ENCODE measurements at regions not wholly inside any gene's neighbourhood (a gene's known extent, or its start where the extent isn't known, plus 50 kb on each side); places are given as distances from the start of the nearest gene placed in this dataset.
"Not testable (repeated sequence)": the region's sequence is repeated elsewhere in the genome, so short reads cannot be mapped to it uniquely, and the experiment has no call there.

DNA sequence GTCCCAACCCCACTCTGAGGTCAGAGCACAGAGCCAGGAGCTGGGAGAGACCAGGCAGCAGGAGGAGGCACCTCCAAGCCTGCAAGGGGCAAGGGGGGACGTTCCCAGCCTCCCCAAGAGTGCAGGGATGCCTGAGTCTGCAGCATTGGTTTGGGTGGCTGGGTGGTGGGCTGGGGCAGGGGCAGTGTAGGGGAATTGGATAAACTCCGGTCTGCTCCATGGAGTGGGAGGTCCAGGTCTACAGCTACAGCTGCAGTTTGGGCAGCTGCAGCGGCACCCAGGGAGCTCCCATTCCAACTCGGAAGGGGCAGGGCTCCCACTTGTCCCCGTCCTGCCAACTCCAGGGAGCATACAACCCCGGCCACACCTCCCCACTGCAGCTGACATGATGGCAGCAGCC, 617.5 kb upstream of the SEMA6D start:
- DNase-seq = peak in 1 of 5 donors; percentile 59
- H3K9me3 ChIP-seq (ENCODE audit: control insufficient read depth in 2 of 3, insufficient read depth in 1 of 3, low read length in 3 of 3); H3K9ac ChIP-seq (ENCODE audit: low read length in 3 of 3); H3K4me1 ChIP-seq (ENCODE audit: control insufficient read depth in 2 of 3, insufficient read depth in 2 of 3, low read depth in 1 of 3, low read length in 3 of 3); intact Hi-C loops (cut with DNase I); H3K36me3 ChIP-seq (ENCODE audit: control insufficient read depth in 2 of 3, insufficient read depth in 3 of 3, low read length in 3 of 3); H3K27me3 ChIP-seq (ENCODE audit: control insufficient read depth, insufficient read depth, low read length); H3K27ac ChIP-seq (ENCODE audit: low read depth in 2 of 2, low read length in 2 of 2); H3K4me3 ChIP-seq (ENCODE audit: low read length in 3 of 3); FAIRE-seq: not testable (repeated sequence)

GRCh38 chr15:47108800-47109199, 608.5 kb upstream of the SEMA6D start:
- H3K9me3 ChIP-seq (ENCODE audit: control insufficient read depth in 2 of 3, insufficient read depth in 1 of 3, low read length in 3 of 3); DNase-seq; FAIRE-seq; H3K4me1 ChIP-seq (ENCODE audit: control insufficient read depth in 2 of 3, insufficient read depth in 2 of 3, low read depth in 1 of 3, low read length in 3 of 3); H3K9ac ChIP-seq (ENCODE audit: low read length in 3 of 3); H3K27ac ChIP-seq (ENCODE audit: low read depth in 2 of 2, low read length in 2 of 2); H3K36me3 ChIP-seq (ENCODE audit: control insufficient read depth in 2 of 3, insufficient read depth in 3 of 3, low read length in 3 of 3); intact Hi-C loops (cut with DNase I); H3K27me3 ChIP-seq (ENCODE audit: control insufficient read depth, insufficient read depth, low read length); H3K4me3 ChIP-seq (ENCODE audit: low read length in 3 of 3): not testable (repeated sequence)

DNA sequence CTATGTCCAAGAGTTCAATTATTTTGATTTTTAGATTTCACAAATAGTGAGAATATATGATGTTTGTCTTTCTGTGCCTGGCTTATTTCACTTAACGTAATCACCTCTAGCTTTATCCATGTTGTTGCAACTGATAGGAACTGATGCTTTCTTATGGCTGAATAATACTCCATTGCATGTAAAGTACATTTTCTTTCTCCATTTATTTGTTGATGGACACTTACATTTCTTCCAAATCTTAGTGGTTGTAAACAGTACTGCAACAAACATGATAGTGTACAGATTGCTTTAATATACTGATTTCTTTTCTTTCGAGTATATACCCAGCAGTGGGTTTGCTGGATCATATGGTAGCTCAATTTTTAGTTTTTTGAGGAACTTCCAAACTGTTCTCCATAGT, 600.6 kb upstream of the SEMA6D start:
- intact Hi-C loops (cut with DNase I) = no loop called here
- no peak for TF ChIP-seq CTCF (IDR thresholded peaks at IDR 0.05; ENCODE audit: borderline replicate concordance, extremely low read depth, insufficient read depth)
- no peaks in the 10 kb centered on the region for H3K4me1 ChIP-seq (ENCODE audit: control insufficient read depth in 2 of 3, insufficient read depth in 2 of 3, low read depth in 1 of 3, low read length in 3 of 3)
- FAIRE-seq (no peak), DNase-seq (no peak)
- no peaks in the 10 kb centered on the region for H3K36me3 ChIP-seq (ENCODE audit: control insufficient read depth in 2 of 3, insufficient read depth in 3 of 3, low read length in 3 of 3)
- H3K27me3 ChIP-seq (ENCODE audit: control insufficient read depth, insufficient read depth, low read length) = no peaks in the 10 kb centered on the region
- H3K27ac ChIP-seq (ENCODE audit: low read depth in 2 of 2, low read length in 2 of 2) = no peak overlapping the region
- no peak overlapping the region for H3K4me3 ChIP-seq (ENCODE audit: low read length in 3 of 3)
- H3K9ac ChIP-seq (ENCODE audit: low read length in 3 of 3) = no peak overlapping the region
- no peaks in the 10 kb centered on the region for H3K9me3 ChIP-seq (ENCODE audit: control insufficient read depth in 2 of 3, insufficient read depth in 1 of 3, low read length in 3 of 3)

DNA sequence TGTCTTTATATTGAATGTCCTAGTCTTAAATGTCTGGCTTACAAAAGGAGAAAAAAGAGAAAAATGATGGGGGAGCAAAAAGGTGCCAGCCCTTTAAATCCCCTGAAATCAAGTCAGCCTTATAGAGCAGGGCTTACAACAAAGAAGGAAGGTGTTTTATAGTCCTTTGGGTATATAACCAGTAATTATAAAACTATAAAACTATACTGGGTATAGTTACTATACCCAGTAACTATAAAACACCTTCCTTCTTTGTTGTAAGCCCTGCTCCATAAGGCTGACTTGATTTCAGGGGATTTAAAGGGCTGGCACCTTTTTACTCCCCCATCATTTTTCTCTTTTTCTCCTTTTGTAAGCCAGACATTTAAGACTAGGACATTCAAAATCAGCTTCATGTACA, 598.0 kb upstream of the SEMA6D start:
- DNase-seq (no peak), FAIRE-seq (no peak)
- no peaks in the 10 kb centered on the region for H3K27me3 ChIP-seq (ENCODE audit: control insufficient read depth, insufficient read depth, low read length)
- H3K4me1 ChIP-seq (ENCODE audit: control insufficient read depth in 2 of 3, insufficient read depth in 2 of 3, low read depth in 1 of 3, low read length in 3 of 3) = no peaks in the 10 kb centered on the region
- no peaks in the 10 kb centered on the region for H3K9me3 ChIP-seq (ENCODE audit: control insufficient read depth in 2 of 3, insufficient read depth in 1 of 3, low read length in 3 of 3)
- no peak for TF ChIP-seq CTCF (IDR thresholded peaks at IDR 0.05; ENCODE audit: borderline replicate concordance, extremely low read depth, insufficient read depth)
- H3K9ac ChIP-seq (ENCODE audit: low read length in 3 of 3) = no peak overlapping the region
- H3K4me3 ChIP-seq (ENCODE audit: low read length in 3 of 3) = no peak overlapping the region
- no peak overlapping the region for H3K27ac ChIP-seq (ENCODE audit: low read depth in 2 of 2, low read length in 2 of 2)
- intact Hi-C loops (cut with DNase I) = no loop called here
- no peaks in the 10 kb centered on the region for H3K36me3 ChIP-seq (ENCODE audit: control insufficient read depth in 2 of 3, insufficient read depth in 3 of 3, low read length in 3 of 3)
